Spleen (tissue), 7 donors: ENCODE measurements at regions not wholly inside any gene's neighbourhood (a gene's known extent, or its start where the extent isn't known, plus 50 kb on each side); places are given as distances from the start of the nearest gene placed in this dataset.

ENCODE experiments used
- POLR2A ChIP-seq, 3 donors: fragments of 450-650 bp; IDR thresholded peaks; one replicate each; pipeline ENCODE4 v1.5.1; 2017; ENCODE audit warnings: antibody characterized with exemption in 3 of 3, mild to moderate bottlenecking in 1 of 3
- POLR2AphosphoS5 ChIP-seq, 3 donors: sonication (generic); formaldehyde crosslinking; IDR thresholded peaks; one replicate each; pipeline ENCODE4 v1.5.1; 2017; ENCODE audit warnings: antibody characterized with exemption in 3 of 3
- TF ChIP-seq, protein P1 (sequence below), 11 experiments: fragments of 200-600 bp in 7 of 11; fragments of 450-650 bp in 4 of 11; sonication (generic) in 4 of 11; IDR thresholded peaks in 8 of 11; conservative IDR thresholded peaks in 3 of 11; 1 replicate in 7 of 11; 2 replicates in 4 of 11; pipeline versions ENCODE4 v1.4.0 to v1.8.0; 2016 to 2021; ENCODE audit warnings: antibody characterized with exemption in 11 of 11, inconsistent platforms in 4 of 11, mild to moderate bottlenecking in 1 of 11
- donor health status: DM: no; HTN: no; CAD: no; lungs with moderate emphysema.
- donor health status: DM: no; HTN: no; CAD: no.
- donor health status: DM: no; HTN: no; CAD: no.

DNA sequence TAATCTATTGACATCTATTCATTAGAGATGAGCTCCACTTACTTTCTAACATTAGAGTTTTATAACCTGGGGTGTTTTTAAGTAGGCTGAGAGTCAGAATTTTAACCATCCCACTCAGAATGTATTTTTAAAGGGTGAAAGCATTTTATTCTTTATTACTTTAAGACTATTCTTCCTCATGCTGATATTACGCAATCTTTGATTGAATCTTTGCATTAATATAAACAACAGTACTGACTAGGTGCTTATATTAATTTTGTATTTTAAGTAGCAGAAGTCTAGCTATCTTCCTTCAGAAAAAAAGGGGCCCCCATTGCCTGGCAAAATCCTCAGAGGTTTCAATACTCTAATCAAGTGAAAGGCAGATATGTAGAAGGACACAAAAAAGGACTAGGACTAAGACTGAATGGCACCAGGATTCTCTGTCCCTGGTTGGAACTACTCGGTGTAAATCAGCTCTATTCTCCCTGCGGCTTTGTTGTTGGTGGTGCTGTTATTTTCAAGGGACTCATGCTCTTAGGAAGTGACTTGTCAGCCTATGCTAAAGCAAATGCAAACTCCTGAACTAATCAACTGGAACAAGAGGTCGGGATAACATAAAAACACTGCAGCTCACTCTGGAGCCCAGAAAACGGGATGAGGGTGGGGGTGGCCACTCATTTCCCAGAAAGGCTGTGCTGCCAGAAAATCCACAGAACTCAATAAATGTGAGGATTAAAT is 1324.4 kb downstream of the GRIK2 start:
- no peak for TF ChIP-seq POLR2A (IDR thresholded peaks at IDR 0.05)
- TF ChIP-seq, protein P1, sequence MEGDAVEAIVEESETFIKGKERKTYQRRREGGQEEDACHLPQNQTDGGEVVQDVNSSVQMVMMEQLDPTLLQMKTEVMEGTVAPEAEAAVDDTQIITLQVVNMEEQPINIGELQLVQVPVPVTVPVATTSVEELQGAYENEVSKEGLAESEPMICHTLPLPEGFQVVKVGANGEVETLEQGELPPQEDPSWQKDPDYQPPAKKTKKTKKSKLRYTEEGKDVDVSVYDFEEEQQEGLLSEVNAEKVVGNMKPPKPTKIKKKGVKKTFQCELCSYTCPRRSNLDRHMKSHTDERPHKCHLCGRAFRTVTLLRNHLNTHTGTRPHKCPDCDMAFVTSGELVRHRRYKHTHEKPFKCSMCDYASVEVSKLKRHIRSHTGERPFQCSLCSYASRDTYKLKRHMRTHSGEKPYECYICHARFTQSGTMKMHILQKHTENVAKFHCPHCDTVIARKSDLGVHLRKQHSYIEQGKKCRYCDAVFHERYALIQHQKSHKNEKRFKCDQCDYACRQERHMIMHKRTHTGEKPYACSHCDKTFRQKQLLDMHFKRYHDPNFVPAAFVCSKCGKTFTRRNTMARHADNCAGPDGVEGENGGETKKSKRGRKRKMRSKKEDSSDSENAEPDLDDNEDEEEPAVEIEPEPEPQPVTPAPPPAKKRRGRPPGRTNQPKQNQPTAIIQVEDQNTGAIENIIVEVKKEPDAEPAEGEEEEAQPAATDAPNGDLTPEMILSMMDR (IDR thresholded peaks at IDR 0.05 in 8 of 11, conservative IDR thresholded peaks at IDR 0.05 in 3 of 11), result no peak
- no peak for TF ChIP-seq POLR2AphosphoS5 (IDR thresholded peaks at IDR 0.05)
